HPDE6-E6E7 (cell line): ENCODE measurements at regions not wholly inside any gene's neighbourhood (a gene's known extent, or its start where the extent isn't known, plus 50 kb on each side); places are given as distances from the start of the nearest gene placed in this dataset.
A peak's percentile ranks its signal among the peaks of the same experiment; 100 is the strongest.

Experiments
- DNase-seq: peaks from one replicate; pipeline ENCODE4 v3.0.0; 2011; ENCODE audit warnings: missing footprints; ENCODE audit errors: extremely low spot score

- no peak for DNase-seq
These were observed 76.0 kb downstream of the ATPSCKMT start for GRCh38 chr5:10173716-10174115.

GRCh38 chr5:10172247-10172646, 77.4 kb downstream of the ATPSCKMT start:
- DNase-seq: no peak

DNA sequence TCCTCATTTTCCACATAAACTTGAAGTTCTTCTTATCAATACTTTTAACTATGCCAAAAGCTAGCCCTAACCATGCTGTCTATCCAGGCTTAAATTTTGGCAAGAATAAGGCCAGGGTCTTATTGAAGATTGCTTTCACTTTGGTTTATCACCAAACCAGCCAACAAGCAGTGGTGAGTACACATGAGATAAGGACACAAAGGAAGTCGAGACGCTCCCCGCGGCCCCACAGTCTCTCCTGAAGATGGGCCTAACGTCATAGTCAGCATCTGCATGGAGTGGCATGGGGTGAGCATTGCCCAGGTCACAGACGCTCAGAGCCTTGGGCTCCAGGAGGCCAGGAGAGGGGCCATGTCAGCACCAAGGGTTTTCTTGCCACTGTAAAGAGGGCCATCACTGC, 80.3 kb downstream of the ATPSCKMT start:
- DNase-seq: no peak

- DNase-seq: no peak
These were observed 81.4 kb downstream of the ATPSCKMT start for GRCh38 chr5:10168254-10168653.

- DNase-seq: no peak
These were observed 81.9 kb downstream of the ATPSCKMT start for GRCh38 chr5:10167806-10168205.

DNA sequence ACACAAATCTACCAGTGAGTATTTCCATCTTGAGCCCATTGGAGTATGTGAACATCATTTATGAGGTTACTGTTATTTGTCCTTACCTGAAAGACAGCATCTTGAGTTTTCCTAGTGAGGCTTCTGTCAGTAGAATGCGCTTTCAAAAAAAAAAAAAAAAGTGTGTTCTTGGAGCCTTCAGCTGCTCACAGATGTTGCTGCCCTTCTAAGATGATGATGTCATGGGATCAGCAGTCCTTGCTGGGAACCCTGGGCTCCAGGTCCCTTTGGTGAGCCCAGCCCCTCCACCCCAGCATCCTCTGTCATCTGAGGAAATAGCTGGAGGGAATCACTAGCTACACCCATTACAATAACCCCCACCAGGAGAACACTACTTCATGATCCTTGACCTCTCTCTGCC, 83.3 kb downstream of the ATPSCKMT start:
- no peak for DNase-seq

DNA sequence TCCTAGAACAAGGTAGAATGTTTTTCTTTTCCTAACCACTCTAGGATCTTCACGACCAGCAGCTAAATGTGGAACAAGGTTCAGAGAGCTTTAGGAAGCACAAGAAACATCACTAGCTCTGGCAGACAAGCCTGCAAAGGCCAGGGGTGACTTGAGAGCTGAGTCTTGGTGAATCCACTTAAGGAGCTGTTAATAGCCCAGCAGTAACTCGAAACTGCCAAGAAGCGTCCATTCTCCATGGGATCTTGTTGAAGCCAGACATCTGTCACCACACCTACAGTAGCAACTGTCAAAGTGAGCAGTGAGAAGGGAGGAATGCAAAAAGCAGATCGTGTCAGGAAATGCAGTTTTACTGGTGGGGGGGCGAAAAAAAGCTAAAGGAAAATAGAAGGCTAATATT, 87.2 kb downstream of the ATPSCKMT start:
- no peak for DNase-seq

- no peak for DNase-seq
These were observed 87.9 kb downstream of the ATPSCKMT start for GRCh38 chr5:10161778-10162177.

- no peak for DNase-seq
These were observed 89.4 kb downstream of the ATPSCKMT start for GRCh38 chr5:10160241-10160640.

GRCh38 chr5:10158886-10159285, 90.8 kb downstream of the ATPSCKMT start:
- no peak for DNase-seq

DNA sequence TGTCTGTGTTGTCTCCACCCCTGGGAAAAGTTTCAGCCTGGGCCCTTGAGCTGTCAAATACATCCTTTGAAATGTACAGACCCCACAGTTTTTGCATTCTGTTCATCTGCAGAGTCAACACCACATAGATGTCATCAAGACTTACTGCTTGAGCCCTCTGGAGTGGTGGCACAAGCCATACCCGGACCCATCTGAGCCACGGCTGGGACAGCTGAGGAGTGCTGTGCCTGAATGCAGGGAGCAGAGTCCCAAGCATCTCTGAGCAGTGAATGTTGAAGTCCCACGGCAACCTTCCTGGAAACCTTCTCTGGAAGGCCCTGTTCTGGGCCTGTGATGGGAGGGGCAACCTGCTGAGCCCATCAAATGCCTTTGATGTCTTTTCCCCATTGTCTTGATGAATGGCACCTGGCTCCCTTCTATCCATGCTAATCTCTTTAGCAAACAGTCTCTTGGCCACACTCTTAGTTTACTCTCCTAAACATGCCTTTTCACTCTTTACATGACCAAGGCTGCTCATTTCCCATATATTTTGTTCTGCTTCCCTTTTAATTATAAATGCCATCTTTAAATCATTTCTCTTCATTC, 92.5 kb downstream of the ATPSCKMT start:
- DNase-seq: no peak

DNA sequence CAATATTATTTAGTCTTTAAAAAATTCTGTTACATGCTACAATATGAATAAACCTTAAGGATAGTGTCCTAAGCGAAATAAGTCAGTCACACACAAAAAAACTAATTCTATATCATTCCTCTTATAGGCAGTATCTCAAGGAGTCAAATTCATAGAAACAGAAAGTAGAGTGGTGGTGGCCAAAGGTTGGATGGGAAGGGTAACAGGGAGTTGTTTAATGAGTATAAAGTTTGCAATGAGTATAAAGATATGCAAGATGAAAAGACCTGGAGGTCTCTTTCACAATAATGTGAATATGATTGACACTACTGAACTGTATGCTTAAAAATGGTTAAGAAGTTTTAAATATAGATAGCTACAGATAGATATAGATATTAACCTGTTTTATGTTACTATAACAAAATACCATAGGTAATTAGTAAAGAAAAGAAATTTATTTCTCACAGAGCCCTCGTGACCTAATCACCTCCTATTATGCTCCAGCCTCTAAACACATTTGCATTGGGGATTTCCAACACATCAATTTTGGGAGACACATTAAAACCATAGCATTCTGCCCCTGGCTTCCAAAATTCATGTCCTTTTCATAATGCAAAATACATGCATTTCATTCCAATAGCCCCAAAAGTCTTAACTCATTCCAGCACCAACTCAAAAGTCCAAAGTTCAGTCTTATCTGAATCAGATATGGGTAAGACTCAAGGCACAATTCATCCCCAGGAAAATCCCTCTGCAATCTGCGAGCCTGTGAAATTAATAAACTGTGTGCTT, 93.6 kb downstream of the ATPSCKMT start:
- no peak for DNase-seq

- no peak for DNase-seq
These were observed 95.7 kb downstream of the ATPSCKMT start for GRCh38 chr5:10153808-10154537.

DNA sequence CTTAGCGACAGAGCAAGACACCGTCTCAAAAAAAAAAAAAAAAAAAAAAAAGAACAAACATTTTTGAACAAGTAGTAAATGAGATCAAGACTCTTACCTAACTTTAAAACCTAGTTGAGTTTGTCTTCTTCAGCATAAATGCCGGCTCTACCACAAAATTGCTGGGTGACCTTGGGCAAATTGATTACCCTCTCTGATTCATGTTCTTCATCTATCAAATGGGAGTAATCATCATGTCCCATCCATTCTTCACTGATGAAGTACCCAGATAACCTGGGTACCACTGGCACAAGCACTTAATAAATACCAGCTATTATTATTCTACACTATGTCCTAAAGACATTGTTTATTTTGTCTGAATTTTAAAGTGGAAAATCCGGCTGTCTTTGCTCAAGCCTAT, 96.3 kb downstream of the ATPSCKMT start:
- no peak for DNase-seq

- no peak for DNase-seq
These were observed 98.0 kb downstream of the ATPSCKMT start for GRCh38 chr5:10151656-10152055.

DNA sequence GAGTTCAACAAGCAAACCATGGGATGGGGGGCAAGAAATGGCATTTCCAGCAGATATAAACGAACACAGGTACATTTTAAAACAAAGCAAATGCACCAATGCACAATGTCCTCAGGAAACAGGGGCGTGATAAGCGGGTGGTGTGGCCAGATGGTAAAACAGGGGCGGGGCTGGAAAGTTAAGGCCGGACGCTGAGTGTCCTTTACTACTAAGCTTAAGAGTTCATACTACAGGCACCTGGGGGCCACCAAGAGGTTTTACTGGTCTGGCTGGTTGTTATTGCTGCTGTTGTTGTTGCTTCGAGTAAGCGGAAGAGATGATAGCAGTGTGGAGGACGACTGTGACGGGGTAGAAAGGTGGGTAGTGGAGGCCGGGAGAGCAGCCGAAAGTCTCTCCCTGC, 99.8 kb downstream of the ATPSCKMT start:
- DNase-seq: no peak

DNA sequence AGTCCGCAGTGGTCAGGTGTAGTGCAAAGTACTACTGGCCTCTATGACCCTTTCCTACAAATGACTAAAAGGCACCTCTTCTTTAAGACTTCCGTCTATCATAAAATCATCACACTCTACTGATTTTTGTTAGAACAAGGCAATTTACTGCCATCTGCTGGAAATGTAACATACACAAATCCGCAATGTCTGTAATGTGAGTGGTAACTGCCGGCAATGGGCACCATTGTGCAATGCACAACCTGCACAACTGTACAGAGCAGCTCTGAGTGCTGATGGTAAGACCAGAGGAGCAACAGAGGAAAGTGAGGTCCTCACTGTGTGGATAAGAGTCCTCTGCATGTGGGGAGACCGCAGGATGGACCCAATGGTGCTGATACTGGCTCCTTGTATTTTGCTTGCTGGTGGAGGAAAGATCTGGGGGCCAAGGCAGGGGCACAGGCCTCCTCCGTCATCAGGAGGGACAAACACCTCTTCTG, 103.7 kb downstream of the ATPSCKMT start:
- peak; percentile 14 for DNase-seq

DNA sequence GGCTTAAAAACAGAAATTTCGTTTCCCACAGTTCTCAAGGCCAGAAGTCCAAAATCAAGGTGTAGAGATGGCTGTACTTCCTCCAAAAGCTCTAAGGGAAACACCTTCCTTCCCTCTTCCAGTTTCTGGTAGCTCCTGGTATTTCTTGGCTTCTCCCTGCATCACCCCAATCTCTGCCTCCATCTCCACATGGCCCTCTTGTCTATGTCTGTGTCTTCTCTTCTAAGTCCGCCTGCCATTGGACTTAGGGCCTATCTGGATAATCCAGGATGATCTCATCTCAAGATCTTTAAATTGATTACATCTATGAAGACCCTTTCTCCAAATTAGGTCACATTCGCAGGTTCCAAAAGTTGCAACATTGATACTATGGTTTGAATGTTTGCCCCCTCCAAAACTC, 105.6 kb downstream of the ATPSCKMT start:
- DNase-seq: no peak

DNA sequence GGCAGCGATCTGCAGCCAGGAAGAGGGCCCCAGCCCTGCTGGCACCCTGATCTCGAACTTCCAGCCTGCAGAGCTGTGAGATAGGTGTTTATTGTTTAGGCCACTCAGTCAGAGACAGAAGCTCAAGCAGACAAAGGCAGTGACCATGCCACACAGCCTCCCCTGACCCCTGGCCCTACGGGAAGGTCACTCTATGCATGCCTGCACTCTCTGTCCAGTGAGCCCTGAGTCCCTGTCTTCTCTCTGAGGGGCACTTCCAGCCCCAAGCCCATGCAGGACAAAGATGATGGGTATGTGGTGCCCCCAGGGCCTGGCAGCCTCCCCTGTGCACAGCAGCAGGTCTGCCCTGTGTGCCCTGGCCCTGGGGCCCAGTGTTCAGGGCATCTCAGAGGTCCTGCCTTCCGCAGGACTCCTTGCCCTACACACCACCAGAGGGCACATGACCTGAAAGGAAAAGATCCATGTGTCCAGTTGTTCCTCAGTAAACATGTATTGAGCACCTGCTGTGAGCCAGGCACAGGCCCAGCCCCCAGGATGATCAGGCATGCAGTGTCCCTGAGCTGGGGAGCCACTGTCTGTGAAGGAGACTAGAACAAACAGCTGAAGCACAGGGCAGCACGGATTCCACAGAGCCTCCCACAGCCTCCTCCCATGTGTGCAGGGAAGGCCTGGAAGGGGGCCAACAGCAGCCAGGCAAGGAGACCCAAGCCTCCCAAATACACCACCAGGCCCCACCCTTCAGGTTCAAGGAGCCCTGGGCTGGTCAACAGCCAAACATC, 109.3 kb downstream of the ATPSCKMT start:
- DNase-seq: no peak

DNA sequence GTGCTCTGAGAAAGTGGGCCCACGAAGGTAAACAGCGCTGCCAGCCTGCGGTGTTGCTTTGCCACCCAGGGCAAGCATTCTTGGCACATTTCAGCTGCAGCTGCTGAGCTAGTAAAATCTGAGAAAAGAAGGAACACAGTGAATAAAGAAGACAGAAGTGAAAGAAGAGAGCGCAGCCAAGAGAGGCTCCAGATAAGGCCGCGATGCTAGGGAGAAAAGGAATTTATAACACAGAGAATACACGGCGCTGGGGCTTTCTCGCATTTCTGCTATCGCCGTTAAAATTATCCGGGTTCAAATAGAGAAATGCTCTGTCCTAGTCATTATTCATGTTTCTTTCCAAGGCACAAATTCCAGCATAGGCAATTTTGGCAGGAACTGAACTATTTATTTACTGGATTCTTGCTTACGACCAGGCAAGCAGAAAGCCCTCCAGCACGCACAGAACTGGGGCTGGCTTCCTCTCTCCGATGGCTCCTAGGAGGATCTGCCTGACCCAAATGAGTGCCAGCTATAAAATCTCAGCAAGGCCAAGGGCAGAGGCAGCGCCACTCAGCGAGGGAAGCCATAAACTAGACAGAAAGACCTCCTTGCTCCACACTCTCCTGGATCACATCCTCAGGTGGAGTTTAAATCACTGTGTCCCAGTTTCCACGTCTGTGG, 111.2 kb downstream of the ATPSCKMT start:
- no peak for DNase-seq

GRCh38 chr5:10133830-10134229, 115.9 kb downstream of the ATPSCKMT start:
- DNase-seq: no peak

DNA sequence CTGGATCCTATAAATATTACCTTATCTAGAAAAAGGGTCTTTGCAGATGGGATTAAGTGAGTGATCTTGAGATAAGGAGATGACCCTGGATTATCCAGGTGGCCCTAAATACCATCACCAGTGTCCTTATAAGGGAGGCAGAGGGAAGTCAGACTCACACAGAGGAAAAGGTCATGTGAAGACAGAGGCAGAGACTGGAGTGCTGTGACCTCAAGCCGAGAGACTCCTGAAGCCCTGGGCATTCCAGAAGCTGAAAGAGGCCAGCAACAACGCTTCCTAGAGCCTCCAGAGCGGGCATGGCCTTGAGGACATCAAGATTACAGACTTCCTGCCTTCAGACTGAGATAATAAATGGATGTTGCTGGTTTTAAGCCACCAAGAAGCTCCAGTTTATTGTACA, 118.8 kb downstream of the ATPSCKMT start:
- DNase-seq: no peak
